K562 (cell line): ENCODE measurements at regions not wholly inside any gene's neighbourhood (a gene's known extent, or its start where the extent isn't known, plus 50 kb on each side); places are given as distances from the start of the nearest gene placed in this dataset.

Experiments used
- ATAC-seq: fragments of 200-7000 bp; cut with Tn5 transposase; 3 replicates; pipeline ENCODE4 v1.9.1; 2020; ENCODE audit warnings: moderate library complexity
- BruUV-seq: library from RNA; stranded (reverse); fragments of 400-500 nt; replicated peaks from 2 replicates; lab custom pipeline; 2021; lab: Mats Ljungman, UMichigan
- CTCF ChIA-PET: fragments of 300-600 bp; formaldehyde crosslinking; extraction: SDS; loops from one replicate; lab custom pipeline; 2021; ENCODE audit warnings: low intra/inter-chr PET ratio; lab: Yijun Ruan, JAX
- POLR2A ChIA-PET: fragments of 300-600, 350-650 bp; sonication (Branson Sonifier 250); formaldehyde crosslinking; extraction: SDS; loops from one replicate; lab custom pipeline; 2021; ENCODE audit warnings: antibody characterized with exemption, inconsistent platforms; lab: Yijun Ruan, JAX
- DNase-seq, 4 experiments: peaks; one replicate each; pipeline versions ENCODE4 v3.0.0 to v3.0.0-alpha.2; 2011 to 2018; ENCODE audit warnings: low spot score in 3 of 4, mixed read lengths in 3 of 4; ENCODE audit errors: extremely low read depth in 1 of 4
- FAIRE-seq: peaks from 2 replicates; lab custom pipeline; 2011; peaks lifted over from hg19 to GRCh38; lab: Jason Lieb, UNC
- H2AFZ ChIP-seq: 2 replicates; pipeline ENCODE4 v1.6.0; 2011; ENCODE audit warnings: low read depth, low read length, control low read depth, inconsistent platforms
- H3K27ac ChIP-seq: fragments of 200-600 bp; 3 replicates; pipeline ENCODE4 v1.8.0; 2011; ENCODE audit warnings: low read depth, mild to moderate bottlenecking, control low read depth, inconsistent platforms, low read length, moderate library complexity, mixed read lengths; ENCODE audit errors: extremely low read depth
- H3K27me3 ChIP-seq, 2 experiments: fragments of 300-600 bp in 1 of 2; 2 replicates in 1 of 2; 3 replicates in 1 of 2; pipeline versions ENCODE4 v1.6.0 to v1.8.0; 2011; ENCODE audit warnings: inconsistent platforms in 2 of 2, low read length in 2 of 2, mild to moderate bottlenecking in 1 of 2, mixed read lengths in 1 of 2, moderate library complexity in 1 of 2; ENCODE audit not compliant: control insufficient read depth in 2 of 2, insufficient read depth in 2 of 2
- H3K36me3 ChIP-seq: fragments of 300-600 bp; 3 replicates; pipeline ENCODE4 v1.8.0; 2011; ENCODE audit warnings: mild to moderate bottlenecking, low read length, inconsistent platforms; ENCODE audit not compliant: control insufficient read depth, insufficient read depth
- H3K4me1 ChIP-seq, 2 experiments: fragments of 200-600 bp in 1 of 2; replicated peaks in 1 of 2; 2 replicates in 1 of 2; 3 replicates in 1 of 2; pipeline versions ENCODE4 v1.5.1 to v1.8.0; 2011; ENCODE audit warnings: inconsistent platforms in 2 of 2, low read length in 2 of 2, mild to moderate bottlenecking in 1 of 2, mixed read lengths in 1 of 2, moderate library complexity in 1 of 2; ENCODE audit not compliant: control insufficient read depth in 2 of 2, insufficient read depth in 2 of 2
- H3K4me2 ChIP-seq: 2 replicates; pipeline ENCODE4 v1.6.1; 2011; ENCODE audit warnings: low read length, control low read depth, inconsistent platforms, mixed read lengths; ENCODE audit not compliant: insufficient read depth
- H3K4me3 ChIP-seq: fragments of 200-600 bp; sonication (generic), shearing (Covaris generic); 2 replicates; pipeline ENCODE4 v1.5.1; 2016; ENCODE audit warnings: control low read depth, inconsistent platforms
- H3K79me2 ChIP-seq: fragments of 200-600 bp; 3 replicates; pipeline ENCODE4 v1.8.0; 2011; ENCODE audit warnings: low read length, inconsistent platforms; ENCODE audit not compliant: control insufficient read depth, insufficient read depth
- H3K9ac ChIP-seq, 2 experiments: 2 replicates each; pipeline versions ENCODE4 v1.6.0 to v1.6.1; 2011; ENCODE audit warnings: low read depth in 2 of 2, low read length in 2 of 2, control low read depth in 1 of 2, inconsistent platforms in 1 of 2, mild to moderate bottlenecking in 1 of 2, mixed read lengths in 1 of 2; ENCODE audit not compliant: insufficient read depth in 1 of 2
- H3K9me1 ChIP-seq: one replicate; pipeline ENCODE4 v1.6.0; 2011; ENCODE audit warnings: inconsistent platforms, mild to moderate bottlenecking, low read length, moderate library complexity; ENCODE audit not compliant: control insufficient read depth, insufficient read depth
- H3K9me3 ChIP-seq: replicated peaks from 2 replicates; pipeline ENCODE4 v1.5.1; 2011; ENCODE audit warnings: low read depth, low read length, inconsistent platforms; ENCODE audit not compliant: control insufficient read depth, insufficient read depth
- H4K20me1 ChIP-seq: replicated peaks from 2 replicates; pipeline ENCODE4 v1.6.1; 2011; ENCODE audit warnings: low read length, inconsistent platforms, mixed read lengths; ENCODE audit not compliant: control insufficient read depth, insufficient read depth
- ATF2 ChIP-seq: sonication (generic); formaldehyde crosslinking; IDR thresholded peaks from 2 replicates; pipeline ENCODE4 v1.8.1; 2022; ENCODE audit warnings: missing genetic modification reagents
- ATF4 ChIP-seq: fragments of 450-650 bp; formaldehyde crosslinking; IDR thresholded peaks from 2 replicates; pipeline ENCODE4 v1.4.0; 2022; ENCODE audit warnings: mild to moderate bottlenecking, moderate library complexity
- EHMT2 ChIP-seq: fragments of 450-650 bp; IDR thresholded peaks from 2 replicates; pipeline ENCODE4 v1.6.1; 2018; ENCODE audit warnings: antibody characterized with exemption
- KLF10 ChIP-seq: fragments of 250-450 bp; sonication (Bioruptor Pico); IDR thresholded peaks from 2 replicates; pipeline ENCODE4 v1.6.1; 2021; ENCODE audit warnings: matching md5 sums
- KLF13 ChIP-seq: fragments of 450-650 bp; IDR thresholded peaks from 2 replicates; pipeline ENCODE4 v1.6.1; 2016; ENCODE audit warnings: missing genetic modification characterization, low read depth, mild to moderate bottlenecking, missing compliant biosample characterization, moderate library complexity, borderline replicate concordance
- MAX ChIP-seq: sonication (generic); formaldehyde crosslinking; IDR thresholded peaks from 2 replicates; pipeline ENCODE4 v1.9.0; 2022; ENCODE audit warnings: mild to moderate bottlenecking, missing genetic modification reagents
- MXD1 ChIP-seq: fragments of 250-450 bp; sonication (Bioruptor Pico); IDR thresholded peaks from 2 replicates; pipeline ENCODE4 v1.8.0; 2021; ENCODE audit warnings: borderline replicate concordance, mild to moderate bottlenecking, moderate library complexity; ENCODE audit not compliant: poor library complexity, severe bottlenecking
- SRSF7 ChIP-seq: fragments of 200-400 bp; formaldehyde crosslinking; optimal IDR thresholded peaks from 2 replicates; pipeline ENCODE3; 2017; ENCODE audit warnings: mild to moderate bottlenecking, low read depth, low read length
- TEAD4 ChIP-seq, 2 experiments: sonication (generic) in 1 of 2; formaldehyde crosslinking in 1 of 2; IDR thresholded peaks; 2 replicates each; pipeline versions ENCODE4 v1.6.1 to v1.8.0; 2012 to 2022; ENCODE audit warnings: borderline replicate concordance in 1 of 2, inconsistent platforms in 1 of 2, low read length in 1 of 2, mild to moderate bottlenecking in 1 of 2, missing genetic modification reagents in 1 of 2
- TRIM28 ChIP-seq: fragments of 450-650 bp; IDR thresholded peaks from 2 replicates; pipeline ENCODE4 v1.6.1; 2017
- YY1 ChIP-seq, 3 experiments: IDR thresholded peaks; 2 replicates each; pipeline ENCODE4 v1.6.1; 2011; ENCODE audit warnings: low read length in 2 of 3, mild to moderate bottlenecking in 2 of 3, moderate library complexity in 2 of 3, borderline replicate concordance in 1 of 3, control low read depth in 1 of 3, low read depth in 1 of 3; ENCODE audit not compliant: insufficient read depth in 3 of 3, insufficient replicate concordance in 2 of 3, control insufficient read depth in 1 of 3, insufficient read length in 1 of 3; ENCODE audit errors: extremely low read depth in 1 of 3
- ZNF431 ChIP-seq: sonication (generic); formaldehyde crosslinking; IDR thresholded peaks from 2 replicates; pipeline ENCODE4 v1.8.0; 2022; ENCODE audit warnings: mild to moderate bottlenecking, missing genetic modification reagents
- ZNF586 ChIP-seq: fragments of 450-650 bp; formaldehyde crosslinking; conservative IDR thresholded peaks from 2 replicates; pipeline ENCODE4 v1.4.0; 2020; ENCODE audit warnings: mild to moderate bottlenecking, moderate library complexity
- WGBS: fragments of 100-300 bp; shearing (Covaris generic); methylation state at CpG from one replicate; pipeline ENCODE4 v1.1.6; 2016; ENCODE audit warnings: low coverage, mixed read lengths; ENCODE audit not compliant: insufficient coverage; ENCODE audit errors: missing lambda C conversion rate; 5-methylcytosine and 5-hydroxymethylcytosine counted together
- in situ Hi-C: fragments of 300-500 bp; cut with MboI; formaldehyde crosslinking; loops from 4 replicates; pipeline ENCODE4 v1.15.0; 2018; ENCODE audit warnings: inconsistent platforms, mixed read lengths
- intact Hi-C: fragments of 100-400 bp; cut with micrococcal nuclease; formaldehyde crosslinking; loops from 2 replicates; pipeline ENCODE4 v1.14.2; 2022

- WGBS, result 20% methylated on average over 1 of the region's 1 CpG
- no peak overlapping the region for H3K27ac ChIP-seq
- no peak overlapping the region for H3K4me3 ChIP-seq
- H3K79me2 ChIP-seq, result no peaks in the 10 kb centered on the region
- H4K20me1 ChIP-seq, result no peaks in the 10 kb centered on the region
- no peaks in the 10 kb centered on the region for H3K4me1 ChIP-seq
- FAIRE-seq (no peak), ATAC-seq (no peak), DNase-seq (no peak)
- no peaks in the 10 kb centered on the region for H3K9me1 ChIP-seq
- no peak overlapping the region for H3K4me2 ChIP-seq
- H3K36me3 ChIP-seq, result no peaks in the 10 kb centered on the region
- no peaks in the 10 kb centered on the region for H3K9me3 ChIP-seq
- BruUV-seq, result no TSS peak
- TF ChIP-seq ZNF586 (CRISPR knock-in tag) (no peak), TEAD4 (IDR thresholded peaks at IDR 0.05; ENCODE audit: low read length) (no peak), TEAD4 (CRISPR knock-in tag; IDR thresholded peaks at IDR 0.05; ENCODE audit: borderline replicate concordance) (no peak), ATF2 (CRISPR knock-in tag) (no peak), EHMT2 (no peak)
- intact Hi-C loops (no loop called here), in situ Hi-C loops (no loop called here)
- no peak overlapping the region for H3K9ac ChIP-seq
- no peak overlapping the region for H2AFZ ChIP-seq
- no peaks in the 10 kb centered on the region for H3K27me3 ChIP-seq
- ChIA-PET POLR2A (no interaction called here), CTCF (no interaction called here)
These were observed 1220.5 kb downstream of the PCDH17 start for GRCh38 chr13:58852076-58852475.

- Histone ChIP-seq H3K79me2 (no peaks in the 10 kb centered on the region), H3K27ac (no peak overlapping the region), H3K4me1 (no peaks in the 10 kb centered on the region), H3K9me1 (no peaks in the 10 kb centered on the region), H2AFZ (no peak overlapping the region), H3K36me3 (no peaks in the 10 kb centered on the region), H3K9me3 (no peaks in the 10 kb centered on the region), H4K20me1 (no peaks in the 10 kb centered on the region), H3K9ac (no peak overlapping the region), H3K4me3 (no peak overlapping the region), H3K4me2 (no peak overlapping the region), H3K27me3 (no peaks in the 10 kb centered on the region)
- BruUV-seq, result no TSS peak
- no peak for DNase-seq
- 0% methylated on average over 1 of the region's 1 CpG for WGBS
- POLR2A ChIA-PET, result no interaction called here
- intact Hi-C loops (no loop called here), in situ Hi-C loops (no loop called here)
- CTCF ChIA-PET, result no interaction called here
- ATAC-seq, result no peak
- FAIRE-seq, result no peak
- TF ChIP-seq KLF10 (CRISPR knock-in tag), result no peak
- no peak for TF ChIP-seq TRIM28
- no peak for TF ChIP-seq SRSF7
- no peak for TF ChIP-seq ZNF431 (CRISPR knock-in tag)
- TF ChIP-seq KLF13 (tag), result no peak
- no peak for TF ChIP-seq YY1 (IDR thresholded peaks at IDR 0.05; ENCODE audit: borderline replicate concordance in 1 of 3, control insufficient read depth in 1 of 3, extremely low read depth in 1 of 3, insufficient read depth in 3 of 3, insufficient read length in 1 of 3, insufficient replicate concordance in 2 of 3, low read depth in 1 of 3, low read length in 2 of 3)
- no peak for TF ChIP-seq ATF4 (CRISPR knock-in tag)
- no peak for TF ChIP-seq MAX (CRISPR knock-in tag)
- no peak for TF ChIP-seq MXD1 (CRISPR knock-in tag)
These were observed 1223.7 kb downstream of the PCDH17 start for GRCh38 chr13:58855283-58855682.
